ENCODE measurements at regions not wholly inside any gene's neighbourhood (a gene's known extent, or its start where the extent isn't known, plus 50 kb on each side); places are given as distances from the start of the nearest gene placed in this dataset.

DNA sequence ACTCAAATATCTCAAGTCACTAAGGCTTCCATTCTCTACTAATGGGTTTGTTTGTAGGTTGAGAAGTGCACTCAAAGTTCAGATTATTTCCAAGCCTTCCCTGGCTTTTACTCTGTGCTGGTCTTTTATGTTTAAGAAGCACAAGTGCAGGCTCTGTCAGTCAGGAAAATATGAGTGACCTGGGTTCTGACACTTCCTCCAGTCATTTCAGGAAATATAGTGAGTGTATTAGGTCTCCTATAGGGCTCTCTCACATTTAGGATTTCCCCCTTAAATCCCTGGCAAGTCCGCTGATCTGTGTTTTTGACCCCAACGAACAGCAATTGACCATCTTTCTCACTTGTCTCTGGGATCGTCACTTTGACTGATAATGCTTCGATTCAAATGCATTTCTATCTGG, 210.2 kb downstream of the ARPP21 start:
- Histone ChIP-seq H3K36me3 (ENCODE audit: control insufficient read depth, insufficient read depth, low read length) (no peaks in the 10 kb centered on the region), H3K4me3 (ENCODE audit: low read depth, low read length) (no peak overlapping the region), H3K27me3 (ENCODE audit: control insufficient read depth, insufficient read depth, low read length) (no peaks in the 10 kb centered on the region)
- DNase-seq (ENCODE audit: low read depth): no peak
- ChIA-PET POLR2A (no interaction called here), CTCF (no interaction called here)
- no peak for TF ChIP-seq CTCF (IDR thresholded peaks at IDR 0.05; ENCODE audit: insufficient read depth, low read depth, low read length)

- ChIA-PET CTCF (no interaction called here), POLR2A (no interaction called here)
- no peak for TF ChIP-seq CTCF (IDR thresholded peaks at IDR 0.05; ENCODE audit: insufficient read depth, low read depth, low read length)
- no peak for DNase-seq (ENCODE audit: low read depth)
- Histone ChIP-seq H3K27me3 (ENCODE audit: control insufficient read depth, insufficient read depth, low read length) (no peaks in the 10 kb centered on the region), H3K4me3 (ENCODE audit: low read depth, low read length) (no peak overlapping the region), H3K36me3 (ENCODE audit: control insufficient read depth, insufficient read depth, low read length) (no peaks in the 10 kb centered on the region)
Observed at GRCh38 chr3:35849963-35850362, 210.6 kb downstream of the ARPP21 start.

DNA sequence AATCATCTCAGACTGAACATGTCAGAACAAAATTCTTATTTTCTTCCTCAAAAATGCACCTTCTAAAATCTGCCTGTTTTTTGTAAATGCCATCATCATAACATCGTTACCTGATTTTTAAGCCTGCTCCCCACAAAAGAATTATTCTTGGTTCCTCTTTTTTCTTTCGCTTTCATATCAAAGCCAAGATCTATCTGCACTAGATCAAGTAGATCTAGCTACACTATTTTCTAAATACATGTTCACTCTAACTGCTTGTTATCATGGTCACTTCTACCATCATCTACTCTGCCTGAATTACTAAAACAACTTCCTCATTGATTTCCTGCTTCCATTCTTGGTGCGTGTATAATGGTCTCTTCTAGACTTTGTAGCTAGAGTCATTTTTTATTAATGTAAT, 217.7 kb downstream of the ARPP21 start:
- Histone ChIP-seq H3K36me3 (ENCODE audit: control insufficient read depth, insufficient read depth, low read length) (no peaks in the 10 kb centered on the region), H3K27me3 (ENCODE audit: control insufficient read depth, insufficient read depth, low read length) (no peaks in the 10 kb centered on the region), H3K4me3 (ENCODE audit: low read depth, low read length) (no peak overlapping the region)
- CTCF ChIA-PET: no interaction called here
- POLR2A ChIA-PET: no interaction called here
- no peak for DNase-seq (ENCODE audit: low read depth)
- no peak for TF ChIP-seq CTCF (IDR thresholded peaks at IDR 0.05; ENCODE audit: insufficient read depth, low read depth, low read length)

DNA sequence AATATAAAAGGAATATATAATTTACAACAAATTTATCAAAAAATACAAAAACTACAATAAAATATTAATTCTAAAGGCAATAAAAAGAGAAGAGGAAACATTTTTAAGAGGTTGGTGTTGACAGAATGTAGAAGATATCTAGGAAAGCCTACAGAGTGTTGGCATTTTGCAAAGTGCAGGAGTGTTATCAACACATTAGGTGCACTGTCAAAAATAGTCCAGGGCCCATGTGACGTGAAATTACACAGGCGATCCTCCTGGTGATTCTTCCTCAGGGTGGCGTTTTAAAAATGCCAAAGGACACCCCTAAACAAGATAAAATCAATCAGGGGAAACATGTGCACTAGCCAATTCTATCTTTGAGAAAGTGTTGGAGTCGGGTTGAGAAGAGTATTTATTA, 222.7 kb downstream of the ARPP21 start:
- Histone ChIP-seq H3K4me3 (ENCODE audit: low read depth, low read length) (no peak overlapping the region), H3K36me3 (ENCODE audit: control insufficient read depth, insufficient read depth, low read length) (no peaks in the 10 kb centered on the region), H3K27me3 (ENCODE audit: control insufficient read depth, insufficient read depth, low read length) (no peaks in the 10 kb centered on the region)
- ChIA-PET CTCF (no interaction called here), POLR2A (no interaction called here)
- no peak for TF ChIP-seq CTCF (IDR thresholded peaks at IDR 0.05; ENCODE audit: insufficient read depth, low read depth, low read length)
- no peak for DNase-seq (ENCODE audit: low read depth)

DNA sequence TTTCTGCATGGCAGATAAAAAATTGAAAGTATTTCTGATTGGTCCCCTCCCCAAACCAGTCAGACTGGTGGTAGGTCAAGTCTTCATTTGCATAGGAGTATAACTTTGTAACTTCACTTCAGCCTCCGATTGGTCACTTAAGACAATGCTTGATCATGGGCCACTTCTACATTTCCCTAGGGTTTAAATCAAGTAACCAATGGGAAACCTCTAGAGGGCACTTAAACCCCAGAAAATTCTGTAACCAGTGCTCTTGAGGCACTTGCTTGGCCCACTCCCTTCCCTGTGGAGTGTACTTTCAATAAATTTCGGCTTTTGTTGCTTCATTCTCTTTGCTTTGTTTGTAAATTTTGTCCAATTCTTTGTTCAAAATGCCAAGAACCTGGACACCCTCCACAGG, 225.5 kb downstream of the ARPP21 start:
- CTCF ChIA-PET: no interaction called here
- no peaks in the 10 kb centered on the region for H3K36me3 ChIP-seq (ENCODE audit: control insufficient read depth, insufficient read depth, low read length)
- no peak for TF ChIP-seq CTCF (IDR thresholded peaks at IDR 0.05; ENCODE audit: insufficient read depth, low read depth, low read length)

More for the DNA sequence above, 225.5 kb downstream of the ARPP21 start:
- no peak for DNase-seq (ENCODE audit: low read depth)
- Histone ChIP-seq H3K4me3 (ENCODE audit: low read depth, low read length) (no peak overlapping the region), H3K27me3 (ENCODE audit: control insufficient read depth, insufficient read depth, low read length) (no peaks in the 10 kb centered on the region)
- POLR2A ChIA-PET: no interaction called here
